Type B pancreatic cell (in vitro differentiated cells): ENCODE measurements at regions not wholly inside any gene's neighbourhood (a gene's known extent, or its start where the extent isn't known, plus 50 kb on each side); places are given as distances from the start of the nearest gene placed in this dataset.

ENCODE experiments used
- DNase-seq: peaks from one replicate; pipeline ENCODE4 v3.0.0; 2021; ENCODE audit warnings: mixed read lengths; ENCODE audit not compliant: unreplicated experiment; ENCODE audit errors: extremely low spot score
- H3K27ac Mint-ChIP-seq: 2 replicates; pipeline ENCODE4 v1.8.0; 2021; ENCODE audit warnings: mild to moderate bottlenecking, mixed read lengths
- H3K27me3 Mint-ChIP-seq: 2 replicates; pipeline ENCODE4 v1.8.0; 2021; ENCODE audit warnings: mixed read lengths
- H3K36me3 Mint-ChIP-seq: 2 replicates; pipeline ENCODE4 v1.8.0; 2021; ENCODE audit warnings: mixed read lengths
- H3K4me1 Mint-ChIP-seq: one replicate; pipeline ENCODE4 v1.8.0; 2021; ENCODE audit warnings: mixed read lengths; ENCODE audit not compliant: unreplicated experiment
- H3K4me3 Mint-ChIP-seq: 2 replicates; pipeline ENCODE4 v1.8.0; 2021; ENCODE audit warnings: mild to moderate bottlenecking, mixed read lengths
- H3K9me3 Mint-ChIP-seq: 2 replicates; pipeline ENCODE4 v1.8.0; 2021; ENCODE audit warnings: mixed read lengths
- CTCF ChIP-seq: fragments of 200-600 bp; sonication (generic); conservative IDR thresholded peaks from 2 replicates; pipeline ENCODE4 v1.5.0; 2021; ENCODE audit warnings: antibody characterized with exemption, mild to moderate bottlenecking

GRCh38 chr1:170273291-170274130 lies 127.8 kb downstream of the NTMT2 start:
- Mint-ChIP-seq H3K9me3 (no peaks in the 10 kb centered on the region), H3K36me3 (no peaks in the 10 kb centered on the region), H3K27ac (no peak overlapping the region), H3K4me3 (no peak overlapping the region), H3K27me3 (no peaks in the 10 kb centered on the region), H3K4me1 (peaks cover 12% of the 10 kb centered on the region)
- no peak for TF ChIP-seq CTCF
- no peak for DNase-seq

- H3K27ac Mint-ChIP-seq, result no peak overlapping the region
Measured at GRCh38 chr1:170274131-170274501, 128.4 kb downstream of the NTMT2 start.

GRCh38 chr1:170277985-170278384 lies 132.2 kb downstream of the NTMT2 start:
- Mint-ChIP-seq H3K27ac (no peak overlapping the region), H3K36me3 (no peaks in the 10 kb centered on the region), H3K9me3 (peaks cover 5% of the 10 kb centered on the region), H3K4me1 (peaks cover 11% of the 10 kb centered on the region), H3K27me3 (no peaks in the 10 kb centered on the region), H3K4me3 (no peak overlapping the region)
- TF ChIP-seq CTCF, result no peak
- DNase-seq, result no peak

More at GRCh38 chr1:170274131-170274501, 128.4 kb downstream of the NTMT2 start:
- H3K27me3 Mint-ChIP-seq, result no peaks in the 10 kb centered on the region
- peaks cover 12% of the 10 kb centered on the region for H3K4me1 Mint-ChIP-seq
- no peak for TF ChIP-seq CTCF
- DNase-seq, result no peak
- H3K36me3 Mint-ChIP-seq, result no peaks in the 10 kb centered on the region
- peaks cover 5% of the 10 kb centered on the region for H3K9me3 Mint-ChIP-seq
- no peak overlapping the region for H3K4me3 Mint-ChIP-seq

GRCh38 chr1:170284016-170284415 lies 138.3 kb downstream of the NTMT2 start:
- Mint-ChIP-seq H3K9me3 (peaks cover 1% of the 10 kb centered on the region), H3K36me3 (no peaks in the 10 kb centered on the region), H3K27me3 (no peaks in the 10 kb centered on the region), H3K4me3 (no peak overlapping the region), H3K27ac (no peak overlapping the region), H3K4me1 (no peaks in the 10 kb centered on the region)
- no peak for DNase-seq
- TF ChIP-seq CTCF, result no peak

GRCh38 chr1:170284512-170284911 lies 138.8 kb downstream of the NTMT2 start:
- Mint-ChIP-seq H3K4me1 (no peaks in the 10 kb centered on the region), H3K9me3 (no peaks in the 10 kb centered on the region), H3K27me3 (no peaks in the 10 kb centered on the region), H3K36me3 (no peaks in the 10 kb centered on the region), H3K27ac (no peak overlapping the region), H3K4me3 (no peak overlapping the region)
- no peak for TF ChIP-seq CTCF
- no peak for DNase-seq
